Esophagus muscularis mucosa (tissue), 4 donors: ENCODE measurements at regions not wholly inside any gene's neighbourhood (a gene's known extent, or its start where the extent isn't known, plus 50 kb on each side); places are given as distances from the start of the nearest gene placed in this dataset.
"Not testable (repeated sequence)": the region's sequence is repeated elsewhere in the genome, so short reads cannot be mapped to it uniquely, and the experiment has no call there.

ENCODE experiments used
- EP300 ChIP-seq: sonication (generic); formaldehyde crosslinking; IDR thresholded peaks from one replicate; pipeline ENCODE4 v1.6.1; 2017; ENCODE audit warnings: antibody characterized with exemption
- POLR2A ChIP-seq: fragments of 450-650 bp; IDR thresholded peaks from one replicate; pipeline ENCODE4 v1.6.1; 2017; ENCODE audit warnings: antibody characterized with exemption, moderate library complexity, mild to moderate bottlenecking, low read depth
- POLR2AphosphoS5 ChIP-seq, 2 donors: sonication (generic); formaldehyde crosslinking; IDR thresholded peaks; one replicate each; pipeline ENCODE4 v1.6.1; 2017; ENCODE audit warnings: antibody characterized with exemption in 2 of 2
- TF ChIP-seq, protein P1 (sequence below), 3 experiments: fragments of 200-600 bp in 2 of 3; fragments of 450-650 bp in 1 of 3; sonication (generic) in 2 of 3; IDR thresholded peaks; one replicate each; pipeline ENCODE4 v1.5.1; 2017 to 2019; ENCODE audit warnings: antibody characterized with exemption in 3 of 3, mild to moderate bottlenecking in 2 of 3, moderate library complexity in 1 of 3

DNA sequence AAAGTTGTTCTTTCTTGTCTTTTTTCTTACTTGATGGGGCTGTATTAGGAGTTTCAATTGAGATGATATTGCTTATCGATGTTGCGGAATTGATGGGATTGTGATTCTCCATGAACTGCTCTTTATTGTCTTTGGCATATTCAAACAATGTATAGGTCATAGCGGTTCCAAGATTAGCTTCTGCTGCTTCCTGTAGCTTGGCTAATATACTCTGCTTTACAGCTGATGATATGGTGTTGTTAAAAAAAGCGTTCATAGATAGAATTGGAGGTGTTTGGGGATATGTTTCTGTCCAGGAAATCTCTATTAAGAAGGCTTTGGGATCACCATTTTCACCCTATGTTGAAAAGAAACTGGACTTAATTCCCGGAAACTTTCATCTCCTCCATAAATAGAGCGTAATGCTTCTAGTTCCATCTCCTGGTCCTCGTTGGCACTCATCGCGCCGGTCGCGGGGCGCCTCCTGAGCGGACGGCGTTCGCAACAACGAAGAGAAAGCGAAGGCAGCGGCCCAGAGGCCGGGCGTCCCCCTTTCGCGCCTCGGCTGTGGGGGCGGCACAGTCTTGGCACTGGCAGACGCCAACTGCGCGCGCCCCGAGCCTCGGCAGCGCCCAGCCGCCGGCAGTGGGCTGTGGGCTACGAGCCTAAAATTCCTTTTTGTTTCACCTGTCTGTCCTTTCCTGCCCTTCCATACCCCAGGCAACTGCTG is 95.3 kb upstream of the CDK13 start:
- TF ChIP-seq, protein P1, sequence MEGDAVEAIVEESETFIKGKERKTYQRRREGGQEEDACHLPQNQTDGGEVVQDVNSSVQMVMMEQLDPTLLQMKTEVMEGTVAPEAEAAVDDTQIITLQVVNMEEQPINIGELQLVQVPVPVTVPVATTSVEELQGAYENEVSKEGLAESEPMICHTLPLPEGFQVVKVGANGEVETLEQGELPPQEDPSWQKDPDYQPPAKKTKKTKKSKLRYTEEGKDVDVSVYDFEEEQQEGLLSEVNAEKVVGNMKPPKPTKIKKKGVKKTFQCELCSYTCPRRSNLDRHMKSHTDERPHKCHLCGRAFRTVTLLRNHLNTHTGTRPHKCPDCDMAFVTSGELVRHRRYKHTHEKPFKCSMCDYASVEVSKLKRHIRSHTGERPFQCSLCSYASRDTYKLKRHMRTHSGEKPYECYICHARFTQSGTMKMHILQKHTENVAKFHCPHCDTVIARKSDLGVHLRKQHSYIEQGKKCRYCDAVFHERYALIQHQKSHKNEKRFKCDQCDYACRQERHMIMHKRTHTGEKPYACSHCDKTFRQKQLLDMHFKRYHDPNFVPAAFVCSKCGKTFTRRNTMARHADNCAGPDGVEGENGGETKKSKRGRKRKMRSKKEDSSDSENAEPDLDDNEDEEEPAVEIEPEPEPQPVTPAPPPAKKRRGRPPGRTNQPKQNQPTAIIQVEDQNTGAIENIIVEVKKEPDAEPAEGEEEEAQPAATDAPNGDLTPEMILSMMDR (IDR thresholded peaks at IDR 0.05), result not testable (repeated sequence)
- not testable (repeated sequence) for TF ChIP-seq EP300; POLR2A; POLR2AphosphoS5 (IDR thresholded peaks at IDR 0.05)
